ENCODE measurements at regions not wholly inside any gene's neighbourhood (a gene's known extent, or its start where the extent isn't known, plus 50 kb on each side); places are given as distances from the start of the nearest gene placed in this dataset.

GRCh38 chr4:59612235-59612634 is 1587.9 kb upstream of the ADGRL3 start:
- Mint-ChIP-seq H3K4me3 (no peak overlapping the region), H3K4me1 (ENCODE audit: low read depth) (no peaks in the 10 kb centered on the region), H3K27me3 (ENCODE audit: low read depth) (no peaks in the 10 kb centered on the region), H3K9me3 (peaks cover 8% of the 10 kb centered on the region), H3K36me3 (ENCODE audit: insufficient read depth) (no peaks in the 10 kb centered on the region)
- ATAC-seq (no peak), DNase-seq (no peak)

GRCh38 chr4:59615316-59615715 is 1584.8 kb upstream of the ADGRL3 start:
- Mint-ChIP-seq H3K27me3 (ENCODE audit: low read depth) (no peaks in the 10 kb centered on the region), H3K4me1 (ENCODE audit: low read depth) (no peaks in the 10 kb centered on the region), H3K36me3 (ENCODE audit: insufficient read depth) (no peaks in the 10 kb centered on the region), H3K4me3 (no peak overlapping the region), H3K9me3 (peaks cover 10% of the 10 kb centered on the region)
- DNase-seq (no peak), ATAC-seq (no peak)

GRCh38 chr4:59629348-59629747 is 1570.8 kb upstream of the ADGRL3 start:
- DNase-seq: no peak
- H3K4me1 Mint-ChIP-seq (ENCODE audit: low read depth): no peaks in the 10 kb centered on the region

GRCh38 chr4:59630235-59630634 is 1569.9 kb upstream of the ADGRL3 start:
- no peak overlapping the region for H3K4me3 Mint-ChIP-seq
- no peaks in the 10 kb centered on the region for H3K4me1 Mint-ChIP-seq (ENCODE audit: low read depth)
- no peaks in the 10 kb centered on the region for H3K27me3 Mint-ChIP-seq (ENCODE audit: low read depth)
- DNase-seq: no peak
- H3K9me3 Mint-ChIP-seq: peaks cover 4% of the 10 kb centered on the region
- no peak for ATAC-seq
- H3K36me3 Mint-ChIP-seq (ENCODE audit: insufficient read depth): no peaks in the 10 kb centered on the region

More at GRCh38 chr4:59629348-59629747, 1570.8 kb upstream of the ADGRL3 start:
- Mint-ChIP-seq H3K36me3 (ENCODE audit: insufficient read depth) (no peaks in the 10 kb centered on the region), H3K27me3 (ENCODE audit: low read depth) (no peaks in the 10 kb centered on the region), H3K9me3 (peaks cover 5% of the 10 kb centered on the region), H3K4me3 (no peak overlapping the region)
- ATAC-seq: no peak

- no peak for ATAC-seq
- Mint-ChIP-seq H3K4me1 (ENCODE audit: low read depth) (no peaks in the 10 kb centered on the region), H3K9me3 (peaks cover 4% of the 10 kb centered on the region)
Measured at GRCh38 chr4:59630922-59631321, 1569.2 kb upstream of the ADGRL3 start.

GRCh38 chr4:59637596-59637995 is 1562.5 kb upstream of the ADGRL3 start:
- no peaks in the 10 kb centered on the region for H3K4me1 Mint-ChIP-seq (ENCODE audit: low read depth)
- no peak for ATAC-seq
- no peaks in the 10 kb centered on the region for H3K36me3 Mint-ChIP-seq (ENCODE audit: insufficient read depth)
- DNase-seq: no peak
- peaks cover 30% of the 10 kb centered on the region for H3K9me3 Mint-ChIP-seq
- H3K27me3 Mint-ChIP-seq (ENCODE audit: low read depth): no peaks in the 10 kb centered on the region
- no peak overlapping the region for H3K4me3 Mint-ChIP-seq

More at GRCh38 chr4:59630922-59631321, 1569.2 kb upstream of the ADGRL3 start:
- no peak for DNase-seq
- H3K27me3 Mint-ChIP-seq (ENCODE audit: low read depth): no peaks in the 10 kb centered on the region
- H3K36me3 Mint-ChIP-seq (ENCODE audit: insufficient read depth): no peaks in the 10 kb centered on the region
- no peak overlapping the region for H3K4me3 Mint-ChIP-seq

- Mint-ChIP-seq H3K36me3 (ENCODE audit: insufficient read depth) (no peaks in the 10 kb centered on the region), H3K27me3 (ENCODE audit: low read depth) (no peaks in the 10 kb centered on the region), H3K4me1 (ENCODE audit: low read depth) (no peaks in the 10 kb centered on the region), H3K9me3 (peaks cover 14% of the 10 kb centered on the region), H3K4me3 (no peak overlapping the region)
- ATAC-seq: no peak
- DNase-seq: no peak
Measured at GRCh38 chr4:59643682-59644081, 1556.4 kb upstream of the ADGRL3 start.

- Mint-ChIP-seq H3K36me3 (ENCODE audit: insufficient read depth) (no peaks in the 10 kb centered on the region), H3K4me3 (no peak overlapping the region), H3K9me3 (peaks cover 7% of the 10 kb centered on the region), H3K27me3 (ENCODE audit: low read depth) (no peaks in the 10 kb centered on the region), H3K4me1 (ENCODE audit: low read depth) (no peaks in the 10 kb centered on the region)
- ATAC-seq (no peak), DNase-seq (no peak)
Measured at GRCh38 chr4:59644765-59645164, 1555.4 kb upstream of the ADGRL3 start.

- ATAC-seq (no peak), DNase-seq (no peak)
- Mint-ChIP-seq H3K9me3 (peaks cover 14% of the 10 kb centered on the region), H3K27me3 (ENCODE audit: low read depth) (no peaks in the 10 kb centered on the region), H3K4me3 (no peak overlapping the region), H3K4me1 (ENCODE audit: low read depth) (no peaks in the 10 kb centered on the region), H3K36me3 (ENCODE audit: insufficient read depth) (no peaks in the 10 kb centered on the region)
Measured at GRCh38 chr4:59646082-59646481, 1554.0 kb upstream of the ADGRL3 start.

- Mint-ChIP-seq H3K9me3 (peaks cover 14% of the 10 kb centered on the region), H3K36me3 (ENCODE audit: insufficient read depth) (no peaks in the 10 kb centered on the region), H3K4me3 (no peak overlapping the region), H3K27me3 (ENCODE audit: low read depth) (no peaks in the 10 kb centered on the region), H3K4me1 (ENCODE audit: low read depth) (no peaks in the 10 kb centered on the region)
- DNase-seq: no peak
- ATAC-seq: no peak
Measured at GRCh38 chr4:59647011-59647410, 1553.1 kb upstream of the ADGRL3 start.

GRCh38 chr4:59647500-59647899 is 1552.6 kb upstream of the ADGRL3 start:
- Mint-ChIP-seq H3K27me3 (ENCODE audit: low read depth) (no peaks in the 10 kb centered on the region), H3K4me3 (no peak overlapping the region), H3K9me3 (peaks cover 12% of the 10 kb centered on the region), H3K36me3 (ENCODE audit: insufficient read depth) (no peaks in the 10 kb centered on the region), H3K4me1 (ENCODE audit: low read depth) (no peaks in the 10 kb centered on the region)
- ATAC-seq (no peak), DNase-seq (no peak)

GRCh38 chr4:59650861-59651260 is 1549.3 kb upstream of the ADGRL3 start:
- ATAC-seq (no peak), DNase-seq (no peak)
- H3K27me3 Mint-ChIP-seq (ENCODE audit: low read depth): no peaks in the 10 kb centered on the region
- no peaks in the 10 kb centered on the region for H3K36me3 Mint-ChIP-seq (ENCODE audit: insufficient read depth)
- H3K4me1 Mint-ChIP-seq (ENCODE audit: low read depth): no peaks in the 10 kb centered on the region
- H3K4me3 Mint-ChIP-seq: no peak overlapping the region
- peaks cover 10% of the 10 kb centered on the region for H3K9me3 Mint-ChIP-seq

- H3K27me3 Mint-ChIP-seq (ENCODE audit: low read depth): no peaks in the 10 kb centered on the region
- H3K4me3 Mint-ChIP-seq: no peak overlapping the region
- no peaks in the 10 kb centered on the region for H3K36me3 Mint-ChIP-seq (ENCODE audit: insufficient read depth)
- no peaks in the 10 kb centered on the region for H3K4me1 Mint-ChIP-seq (ENCODE audit: low read depth)
- ATAC-seq: no peak
- peaks cover 27% of the 10 kb centered on the region for H3K9me3 Mint-ChIP-seq
- DNase-seq: no peak
Measured at GRCh38 chr4:59655996-59656395, 1544.1 kb upstream of the ADGRL3 start.

GRCh38 chr4:59664771-59665170 is 1535.4 kb upstream of the ADGRL3 start:
- DNase-seq (no peak), ATAC-seq (no peak)
- Mint-ChIP-seq H3K36me3 (ENCODE audit: insufficient read depth) (no peaks in the 10 kb centered on the region), H3K4me3 (no peak overlapping the region), H3K9me3 (peaks cover 22% of the 10 kb centered on the region), H3K27me3 (ENCODE audit: low read depth) (no peaks in the 10 kb centered on the region), H3K4me1 (ENCODE audit: low read depth) (no peaks in the 10 kb centered on the region)

- Mint-ChIP-seq H3K4me1 (ENCODE audit: low read depth) (no peaks in the 10 kb centered on the region), H3K9me3 (peaks cover 12% of the 10 kb centered on the region)
Measured at GRCh38 chr4:59666645-59667044, 1533.5 kb upstream of the ADGRL3 start.

GRCh38 chr4:59671037-59671436 is 1529.1 kb upstream of the ADGRL3 start:
- ATAC-seq: no peak
- Mint-ChIP-seq H3K36me3 (ENCODE audit: insufficient read depth) (no peaks in the 10 kb centered on the region), H3K27me3 (ENCODE audit: low read depth) (no peaks in the 10 kb centered on the region), H3K4me1 (ENCODE audit: low read depth) (no peaks in the 10 kb centered on the region), H3K4me3 (no peak overlapping the region), H3K9me3 (peaks cover 15% of the 10 kb centered on the region)
- DNase-seq: no peak

More at GRCh38 chr4:59666645-59667044, 1533.5 kb upstream of the ADGRL3 start:
- ATAC-seq: no peak
- DNase-seq: no peak
- Mint-ChIP-seq H3K4me3 (no peak overlapping the region), H3K36me3 (ENCODE audit: insufficient read depth) (no peaks in the 10 kb centered on the region), H3K27me3 (ENCODE audit: low read depth) (no peaks in the 10 kb centered on the region)

Data from activated T-cell treated with anti-CD3 and anti-CD28 coated beads, Interleukin-2, amount 50 U/mL, for 4 hours (primary cell).